ENCODE measurements at regions not wholly inside any gene's neighbourhood (a gene's known extent, or its start where the extent isn't known, plus 50 kb on each side); places are given as distances from the start of the nearest gene placed in this dataset.

DNA sequence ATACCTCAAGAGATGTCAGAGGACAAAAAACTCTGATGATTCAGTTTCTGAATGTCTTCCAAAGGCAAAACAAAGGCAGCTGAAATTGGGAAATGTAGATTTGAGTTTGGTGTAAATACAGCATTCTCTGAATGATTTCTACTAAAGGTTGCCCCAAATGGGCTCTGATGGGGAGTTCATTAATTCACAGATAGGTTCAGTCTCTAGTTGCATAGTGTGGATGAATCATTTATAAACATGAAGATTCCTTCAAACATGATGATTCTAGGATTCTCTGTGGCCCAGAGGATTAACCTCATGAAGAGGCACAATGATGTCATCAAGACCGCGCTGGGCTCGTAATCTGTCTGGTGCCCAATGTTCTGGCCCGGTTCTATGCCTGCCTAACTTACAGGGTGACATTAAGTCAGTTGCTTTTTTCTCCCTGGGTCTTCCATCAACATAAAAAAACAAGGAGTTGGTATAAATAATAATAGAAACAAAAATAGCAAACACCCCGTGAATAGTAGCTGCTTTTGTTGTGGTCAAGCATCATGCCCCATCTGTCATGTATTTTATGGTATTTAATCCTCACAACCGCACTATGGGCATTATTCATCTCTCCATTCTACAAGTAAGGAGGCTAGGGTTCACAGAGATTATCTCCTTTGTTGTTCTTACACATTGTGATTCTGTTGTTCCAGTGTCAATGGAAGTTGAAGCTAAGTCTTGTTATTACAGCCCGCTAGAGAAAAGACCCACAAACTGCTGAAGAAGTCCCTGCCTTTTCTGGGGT is 509.6 kb upstream of the USP24 start:
- Histone ChIP-seq H3K27ac (no peak overlapping the region), H3K9me3 (no peaks in the 10 kb centered on the region), H3K36me3 (no peaks in the 10 kb centered on the region), H3K4me3 (no peak overlapping the region), H3K4me1 (peaks cover 0 to 3% (median 0%) of the 10 kb centered on the region in 6 donors), H3K27me3 (replicated peaks in 1 of 7) (peaks cover 0 to 24% (median 0%) of the 10 kb centered on the region in 7 donors)
- TF ChIP-seq POLR2A (IDR thresholded peaks at IDR 0.05) (no peak), POLR2AphosphoS5 (IDR thresholded peaks at IDR 0.05) (no peak)
- TF ChIP-seq, protein P1, sequence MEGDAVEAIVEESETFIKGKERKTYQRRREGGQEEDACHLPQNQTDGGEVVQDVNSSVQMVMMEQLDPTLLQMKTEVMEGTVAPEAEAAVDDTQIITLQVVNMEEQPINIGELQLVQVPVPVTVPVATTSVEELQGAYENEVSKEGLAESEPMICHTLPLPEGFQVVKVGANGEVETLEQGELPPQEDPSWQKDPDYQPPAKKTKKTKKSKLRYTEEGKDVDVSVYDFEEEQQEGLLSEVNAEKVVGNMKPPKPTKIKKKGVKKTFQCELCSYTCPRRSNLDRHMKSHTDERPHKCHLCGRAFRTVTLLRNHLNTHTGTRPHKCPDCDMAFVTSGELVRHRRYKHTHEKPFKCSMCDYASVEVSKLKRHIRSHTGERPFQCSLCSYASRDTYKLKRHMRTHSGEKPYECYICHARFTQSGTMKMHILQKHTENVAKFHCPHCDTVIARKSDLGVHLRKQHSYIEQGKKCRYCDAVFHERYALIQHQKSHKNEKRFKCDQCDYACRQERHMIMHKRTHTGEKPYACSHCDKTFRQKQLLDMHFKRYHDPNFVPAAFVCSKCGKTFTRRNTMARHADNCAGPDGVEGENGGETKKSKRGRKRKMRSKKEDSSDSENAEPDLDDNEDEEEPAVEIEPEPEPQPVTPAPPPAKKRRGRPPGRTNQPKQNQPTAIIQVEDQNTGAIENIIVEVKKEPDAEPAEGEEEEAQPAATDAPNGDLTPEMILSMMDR (IDR thresholded peaks at IDR 0.05 in 8 of 11, conservative IDR thresholded peaks at IDR 0.05 in 3 of 11), result no peak
- WGBS, 5 donors, result 88 to 97% (median 92%) methylated on average over 7 of the region's 7 CpGs
- intact Hi-C loops (cut with DNase I; ENCODE audit: low total_unique reads), result no loop called here
- no peak for DNase-seq

DNA sequence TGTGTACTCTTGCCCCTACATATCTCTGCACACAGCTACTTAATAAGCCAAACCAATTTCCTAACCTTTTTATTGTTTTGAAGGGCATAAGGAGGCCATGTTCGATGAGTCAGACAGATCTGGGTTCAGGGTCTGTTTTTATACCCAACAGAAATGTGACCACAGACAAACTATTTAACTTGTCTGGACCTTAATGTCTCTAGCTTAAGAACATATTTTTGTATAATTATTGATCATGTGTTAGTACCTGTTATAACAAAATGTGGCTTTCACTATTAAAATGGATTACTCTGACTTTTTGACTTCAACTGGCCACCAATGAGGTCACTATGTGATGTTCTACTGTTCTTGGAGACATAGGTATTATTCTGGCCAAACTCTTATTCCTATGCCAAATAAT is 507.8 kb upstream of the USP24 start:
- Histone ChIP-seq H3K4me3 (no peak overlapping the region), H3K36me3 (no peaks in the 10 kb centered on the region), H3K4me1 (peaks cover 0 to 12% (median 2%) of the 10 kb centered on the region in 6 donors), H3K9me3 (no peaks in the 10 kb centered on the region), H3K27me3 (replicated peaks in 1 of 7) (peaks cover 0 to 24% (median 0%) of the 10 kb centered on the region in 7 donors), H3K27ac (no peak overlapping the region)
- DNase-seq, result no peak
- WGBS, 5 donors, result 64 to 92% (median 79%) methylated on average over 1 of the region's 1 CpG
- intact Hi-C loops (cut with DNase I; ENCODE audit: low total_unique reads), result no loop called here
- TF ChIP-seq POLR2A (IDR thresholded peaks at IDR 0.05), result no peak
- TF ChIP-seq, protein P1 (IDR thresholded peaks at IDR 0.05 in 8 of 11, conservative IDR thresholded peaks at IDR 0.05 in 3 of 11), result no peak
- no peak for TF ChIP-seq POLR2AphosphoS5 (IDR thresholded peaks at IDR 0.05)

DNA sequence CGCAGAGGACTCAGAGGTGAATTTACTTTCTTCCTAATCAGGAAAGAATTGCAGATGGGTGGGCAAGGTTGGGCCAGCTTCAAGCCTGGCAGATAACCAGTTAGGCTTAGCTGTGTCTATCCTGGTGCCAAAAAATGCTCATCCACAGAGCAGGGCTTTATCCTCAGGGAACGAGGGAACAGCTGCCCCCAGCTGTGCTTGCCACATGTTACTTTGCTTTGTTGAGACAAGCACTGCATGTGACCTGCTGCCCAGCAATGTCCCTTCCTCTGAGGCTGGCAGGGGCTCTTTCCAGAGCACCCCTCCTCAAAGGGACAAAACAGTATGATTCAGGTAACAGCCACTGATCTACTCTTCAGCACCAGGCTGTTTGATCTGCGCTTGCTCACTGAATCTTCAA is 505.1 kb upstream of the USP24 start:
- TF ChIP-seq, protein P1 (IDR thresholded peaks at IDR 0.05 in 8 of 11, conservative IDR thresholded peaks at IDR 0.05 in 3 of 11), result no peak
- TF ChIP-seq POLR2AphosphoS5 (IDR thresholded peaks at IDR 0.05), result peak in 2 of 3 donors; percentile 30 to 33
- Histone ChIP-seq H3K27me3 (replicated peaks in 1 of 7) (peaks cover 0 to 11% (median 0%) of the 10 kb centered on the region in 7 donors), H3K4me1 (peaks cover 0 to 12% (median 2%) of the 10 kb centered on the region in 6 donors), H3K9me3 (no peaks in the 10 kb centered on the region), H3K4me3 (no peak overlapping the region), H3K36me3 (no peaks in the 10 kb centered on the region), H3K27ac (peak overlapping the region in 4 of 8 donors; percentile 49 to 68 (median 59))
- WGBS, 5 donors, result 64 to 84% (median 76%) methylated on average over 3 of the region's 3 CpGs
- no peak for DNase-seq
- intact Hi-C loops (cut with DNase I; ENCODE audit: low total_unique reads), result no loop called here
